Activated CD4-positive, alpha-beta memory T cell treated with anti-CD3 and anti-CD28 coated beads for 36 hours (primary cell): ENCODE measurements at regions not wholly inside any gene's neighbourhood (a gene's known extent, or its start where the extent isn't known, plus 50 kb on each side); places are given as distances from the start of the nearest gene placed in this dataset.

ENCODE experiments used
- CTCF ChIA-PET: fragments of 350-600 bp; sonication (Branson Sonifier 250); formaldehyde crosslinking; loops from one replicate; lab custom pipeline; 2021; ENCODE audit warnings: antibody characterized with exemption, inconsistent platforms; lab: Charles Lee
- POLR2A ChIA-PET: fragments of 350-600 bp; sonication (Branson Sonifier 250); formaldehyde crosslinking; loops from one replicate; lab custom pipeline; 2021; ENCODE audit warnings: antibody characterized with exemption; lab: Charles Lee
- DNase-seq: peaks from one replicate; pipeline ENCODE4 v3.0.0-alpha.2; 2020
- H3K27ac Mint-ChIP-seq: one replicate; pipeline ENCODE4 v1.8.0; 2021; ENCODE audit warnings: mixed read lengths
- H3K27me3 Mint-ChIP-seq: one replicate; pipeline ENCODE4 v1.8.0; 2021; ENCODE audit warnings: mixed read lengths
- H3K36me3 Mint-ChIP-seq: one replicate; pipeline ENCODE4 v1.8.0; 2021; ENCODE audit warnings: mixed read lengths
- H3K4me1 Mint-ChIP-seq: one replicate; pipeline ENCODE4 v1.8.0; 2021; ENCODE audit warnings: low read depth, mixed read lengths
- H3K4me3 Mint-ChIP-seq: one replicate; pipeline ENCODE4 v1.8.0; 2021; ENCODE audit warnings: mild to moderate bottlenecking, mixed read lengths
- H3K9me3 Mint-ChIP-seq: one replicate; pipeline ENCODE4 v1.8.0; 2021; ENCODE audit warnings: mixed read lengths
- intact Hi-C: fragments of 100-400 bp; cut with micrococcal nuclease; formaldehyde crosslinking; loops from one replicate; pipeline ENCODE4 v1.15.1; 2023

DNA sequence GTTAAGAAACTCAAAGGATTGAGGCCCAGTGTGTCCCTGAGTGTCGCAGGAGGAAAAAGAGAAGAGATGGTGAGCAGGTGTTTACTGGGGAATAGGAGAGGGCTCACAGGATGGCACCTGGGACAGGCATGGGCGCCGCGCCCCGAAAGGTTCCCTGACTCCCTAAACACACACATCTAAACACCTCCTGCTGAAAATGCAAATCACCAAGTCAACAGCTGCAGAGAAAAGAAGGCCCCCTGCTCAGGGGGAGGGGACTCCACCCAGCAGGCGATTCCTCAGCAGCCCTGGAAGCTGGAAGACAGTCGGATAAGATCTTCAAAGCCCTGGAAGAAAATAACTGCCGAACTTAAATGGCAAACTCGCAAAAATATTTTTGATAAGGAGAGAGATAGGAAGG lies 377.2 kb downstream of the BRD1 start:
- DNase-seq: no peak
- Mint-ChIP-seq H3K27ac (no peak overlapping the region), H3K4me1 (peaks cover 4% of the 10 kb centered on the region), H3K27me3 (peaks cover 27% of the 10 kb centered on the region), H3K9me3 (no peaks in the 10 kb centered on the region), H3K4me3 (no peak overlapping the region), H3K36me3 (no peaks in the 10 kb centered on the region)
- CTCF ChIA-PET: no interaction called here
- POLR2A ChIA-PET: no interaction called here
- intact Hi-C loops: no loop called here

DNA sequence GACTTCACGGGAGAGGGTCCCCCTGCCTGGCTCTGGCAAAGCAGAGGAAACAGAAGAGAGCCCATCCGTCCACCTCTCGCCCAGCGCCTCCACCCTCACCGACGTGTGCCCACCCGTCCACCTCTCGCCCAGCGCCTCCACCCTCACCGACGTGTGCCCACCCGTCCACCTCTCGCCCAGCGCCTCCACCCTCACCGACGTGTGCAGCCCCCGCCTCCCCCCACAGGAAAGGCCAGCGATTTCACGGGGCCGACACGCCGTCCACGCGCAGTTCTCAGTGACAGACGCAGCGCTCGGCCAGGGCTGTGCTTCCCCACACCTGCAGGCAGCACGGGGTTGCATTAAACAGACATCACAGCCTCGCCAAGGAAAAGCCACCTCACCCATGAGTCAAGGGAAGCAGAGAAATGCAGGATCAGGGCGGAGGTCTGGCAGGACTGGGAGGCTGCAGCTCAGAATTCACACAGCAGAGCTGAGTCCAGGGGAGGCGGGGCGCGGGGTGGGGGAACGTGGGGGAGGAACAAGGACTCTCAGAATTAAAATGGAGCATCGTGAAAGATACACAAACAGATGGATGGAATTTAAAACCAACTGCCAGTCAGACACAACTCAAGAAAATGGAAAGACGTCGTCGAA lies 377.7 kb downstream of the BRD1 start:
- ChIA-PET CTCF (no interaction called here), POLR2A (no interaction called here)
- no peak for DNase-seq
- no peaks in the 10 kb centered on the region for H3K9me3 Mint-ChIP-seq
- no peak overlapping the region for H3K4me3 Mint-ChIP-seq
- peaks cover 4% of the 10 kb centered on the region for H3K4me1 Mint-ChIP-seq
- no peaks in the 10 kb centered on the region for H3K36me3 Mint-ChIP-seq
- H3K27ac Mint-ChIP-seq: no peak overlapping the region
- H3K27me3 Mint-ChIP-seq: peaks cover 27% of the 10 kb centered on the region
- intact Hi-C loops: no loop called here

DNA sequence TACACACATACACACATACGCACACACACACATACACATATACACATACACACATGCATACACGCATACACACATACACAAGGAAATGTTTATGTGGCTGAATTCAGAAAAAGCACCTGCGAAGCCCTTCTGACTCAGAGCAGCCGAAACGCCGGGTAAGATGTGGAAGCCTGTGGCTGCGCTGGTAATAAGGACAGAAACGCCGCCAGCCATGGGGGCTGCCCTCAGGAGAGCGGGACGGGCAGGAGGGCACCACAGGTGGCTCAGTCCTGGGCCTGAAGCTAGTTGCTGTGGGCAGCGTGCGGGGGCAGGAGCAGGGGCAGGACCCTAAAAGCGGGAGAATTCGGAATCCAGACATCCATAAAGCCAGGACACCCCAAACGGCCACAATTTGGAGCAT lies 378.3 kb downstream of the BRD1 start:
- intact Hi-C loops: no loop called here
- Mint-ChIP-seq H3K9me3 (no peaks in the 10 kb centered on the region), H3K27me3 (peaks cover 30% of the 10 kb centered on the region), H3K4me3 (no peak overlapping the region), H3K27ac (no peak overlapping the region), H3K36me3 (no peaks in the 10 kb centered on the region), H3K4me1 (peaks cover 4% of the 10 kb centered on the region)
- no peak for DNase-seq
- POLR2A ChIA-PET: no interaction called here
- CTCF ChIA-PET: no interaction called here

DNA sequence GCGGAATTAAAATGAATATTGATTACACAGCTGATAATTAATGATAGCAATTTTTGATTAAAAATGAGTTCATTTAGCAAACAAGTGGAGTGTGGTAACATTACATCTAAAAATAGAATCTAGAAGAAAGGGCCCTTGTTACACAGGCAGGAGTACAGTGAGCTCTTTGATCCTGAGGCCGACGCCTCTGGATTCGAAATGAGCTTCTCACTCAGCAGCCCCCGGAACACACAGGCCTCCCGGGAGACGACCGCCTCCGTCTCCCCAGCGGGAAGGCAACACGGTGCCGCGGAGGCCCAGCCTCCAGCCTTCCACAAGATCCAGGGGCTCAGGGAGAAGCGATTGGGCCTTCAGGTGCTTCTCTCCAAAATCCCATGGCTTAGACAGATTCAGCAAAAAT lies 379.1 kb downstream of the BRD1 start:
- intact Hi-C loops: no loop called here
- Mint-ChIP-seq H3K27ac (no peak overlapping the region), H3K4me3 (no peak overlapping the region), H3K36me3 (no peaks in the 10 kb centered on the region), H3K4me1 (peaks cover 4% of the 10 kb centered on the region), H3K27me3 (peaks cover 31% of the 10 kb centered on the region), H3K9me3 (no peaks in the 10 kb centered on the region)
- ChIA-PET POLR2A (no interaction called here), CTCF (no interaction called here)
- DNase-seq: no peak

DNA sequence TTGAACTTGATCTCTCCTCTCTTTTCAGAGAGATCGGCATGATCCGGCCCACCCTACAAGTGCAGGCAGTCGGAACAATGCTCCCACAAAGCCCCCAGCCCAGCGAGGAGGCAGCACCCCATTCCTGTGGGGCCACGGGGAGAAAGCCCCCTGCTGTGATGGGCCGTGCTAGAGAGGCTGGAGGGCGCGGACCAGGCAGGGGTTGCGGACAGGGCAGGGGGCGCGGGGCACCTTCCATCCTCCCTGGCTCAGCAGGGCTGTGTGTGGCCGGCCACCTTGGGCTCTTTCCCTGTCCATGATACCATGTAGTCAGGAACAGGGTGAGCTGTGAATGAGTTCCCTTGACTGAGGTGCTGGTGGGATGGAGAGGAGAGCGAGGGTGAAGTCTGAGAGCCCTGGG lies 379.8 kb downstream of the BRD1 start:
- POLR2A ChIA-PET: no interaction called here

DNA sequence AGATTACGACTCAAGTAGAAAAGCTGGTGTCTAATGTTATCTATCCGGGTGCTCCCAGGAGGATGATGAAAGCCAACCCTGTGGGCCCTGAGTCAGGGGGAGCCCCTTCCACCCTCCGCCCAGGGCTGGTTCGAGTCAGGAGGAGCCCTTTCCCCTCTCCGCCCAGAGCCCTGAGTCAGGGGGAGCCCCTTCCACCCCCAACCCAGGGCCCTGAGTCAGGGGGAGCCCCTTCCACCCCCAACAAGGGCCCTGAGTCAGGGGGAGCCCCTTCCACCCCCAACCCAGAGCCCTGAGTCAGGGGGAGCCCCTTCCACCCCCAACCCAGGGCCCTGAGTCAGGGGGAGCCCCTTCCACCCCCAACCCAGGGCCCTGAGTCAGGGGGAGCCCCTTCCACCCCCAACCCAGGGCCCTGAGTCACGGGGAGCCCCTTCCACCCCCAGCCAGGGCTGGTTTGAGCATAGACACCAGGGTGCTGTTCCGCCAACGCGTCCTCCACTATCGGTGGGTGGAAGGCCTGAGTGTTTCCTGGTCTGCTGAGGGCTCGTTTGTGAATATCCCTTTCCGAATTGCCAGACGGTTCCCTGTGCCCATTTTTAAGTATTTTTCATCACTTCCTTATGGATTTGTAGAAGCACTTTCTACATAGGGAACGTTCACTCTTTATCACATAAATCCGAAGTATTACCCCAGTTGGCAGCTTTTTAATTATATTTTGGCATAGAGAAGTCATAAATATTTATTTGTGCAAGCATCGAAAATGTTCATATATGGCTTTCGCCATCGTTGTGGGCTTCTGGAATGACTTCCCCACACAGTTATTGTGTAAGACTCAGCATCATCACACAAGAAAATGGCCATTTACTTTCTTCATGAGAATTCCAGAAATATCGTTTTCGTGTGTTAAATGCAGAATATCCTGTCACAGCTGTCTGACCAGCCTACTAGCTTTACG lies 380.6 kb downstream of the BRD1 start:
- no peak overlapping the region for H3K4me3 Mint-ChIP-seq
- POLR2A ChIA-PET: no interaction called here
- intact Hi-C loops: no loop called here
- CTCF ChIA-PET: no interaction called here
- peaks cover 31% of the 10 kb centered on the region for H3K27me3 Mint-ChIP-seq
- H3K4me1 Mint-ChIP-seq: peaks cover 4% of the 10 kb centered on the region
- no peaks in the 10 kb centered on the region for H3K9me3 Mint-ChIP-seq
- no peak overlapping the region for H3K27ac Mint-ChIP-seq
- peak; percentile 68 for DNase-seq
- no peaks in the 10 kb centered on the region for H3K36me3 Mint-ChIP-seq

More for the DNA sequence above, 379.8 kb downstream of the BRD1 start:
- intact Hi-C loops: no loop called here
- H3K4me1 Mint-ChIP-seq: peaks cover 4% of the 10 kb centered on the region
- H3K9me3 Mint-ChIP-seq: no peaks in the 10 kb centered on the region
- CTCF ChIA-PET: no interaction called here
- no peaks in the 10 kb centered on the region for H3K36me3 Mint-ChIP-seq
- H3K27ac Mint-ChIP-seq: no peak overlapping the region
- no peak overlapping the region for H3K4me3 Mint-ChIP-seq
- peaks cover 31% of the 10 kb centered on the region for H3K27me3 Mint-ChIP-seq
- DNase-seq: no peak

DNA sequence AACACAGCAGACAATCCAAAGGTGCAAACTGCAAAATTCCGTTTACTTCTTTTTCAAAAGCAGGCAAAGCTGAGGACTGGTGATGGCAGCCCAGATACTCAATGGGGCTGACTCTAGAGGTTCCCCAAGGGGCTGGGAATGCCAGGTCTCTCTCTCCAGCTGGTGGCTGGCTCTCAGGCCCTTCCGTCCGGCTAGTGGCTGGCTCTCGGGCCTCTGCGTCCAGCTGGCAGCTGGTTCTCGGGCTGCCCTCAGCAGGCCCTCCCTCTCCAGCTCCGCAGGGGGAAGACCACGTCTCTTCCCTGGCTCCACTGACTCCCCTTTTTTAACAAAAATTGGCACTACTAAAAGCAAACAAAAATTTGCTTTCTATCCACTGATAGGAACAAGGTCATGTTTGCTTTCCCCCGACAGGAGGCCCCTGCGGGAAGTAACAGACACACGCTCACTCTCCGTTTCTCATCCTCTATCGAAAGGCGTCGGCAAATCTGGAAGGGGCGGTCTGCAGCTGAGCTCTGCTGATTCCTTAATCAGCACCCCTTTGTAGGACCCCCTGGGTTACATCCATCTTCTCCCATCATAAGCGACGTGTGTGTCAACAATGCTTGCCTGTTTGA lies 381.4 kb downstream of the BRD1 start:
- no peak overlapping the region for H3K4me3 Mint-ChIP-seq
- ChIA-PET CTCF (no interaction called here), POLR2A (no interaction called here)
- DNase-seq: no peak
- peaks cover 31% of the 10 kb centered on the region for H3K27me3 Mint-ChIP-seq
- no peaks in the 10 kb centered on the region for H3K9me3 Mint-ChIP-seq
- no peak overlapping the region for H3K27ac Mint-ChIP-seq
- intact Hi-C loops: no loop called here
- no peaks in the 10 kb centered on the region for H3K36me3 Mint-ChIP-seq
- peaks cover 4% of the 10 kb centered on the region for H3K4me1 Mint-ChIP-seq

DNA sequence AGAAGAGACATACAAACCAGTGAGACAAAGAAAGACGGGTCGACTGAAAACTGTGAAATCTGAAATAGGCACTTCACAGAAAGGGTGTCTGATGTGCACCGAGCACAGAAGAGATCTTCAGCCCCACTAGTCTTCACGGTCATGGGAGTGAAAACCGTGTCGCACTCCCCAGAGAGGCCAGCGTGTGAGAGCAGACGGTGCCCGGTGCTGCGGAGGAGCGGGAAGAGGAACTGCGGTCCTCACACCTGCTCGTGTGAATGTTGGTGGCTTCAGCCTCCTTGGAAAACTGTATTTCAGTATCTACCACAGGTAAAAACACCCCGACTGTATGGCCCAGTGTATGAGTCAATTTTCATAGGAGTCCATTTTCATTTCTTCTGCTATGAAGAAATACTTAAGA lies 382.9 kb downstream of the BRD1 start:
- Mint-ChIP-seq H3K27ac (no peak overlapping the region), H3K9me3 (no peaks in the 10 kb centered on the region), H3K27me3 (peaks cover 18% of the 10 kb centered on the region), H3K4me1 (peaks cover 4% of the 10 kb centered on the region), H3K4me3 (no peak overlapping the region), H3K36me3 (no peaks in the 10 kb centered on the region)
- ChIA-PET CTCF (no interaction called here), POLR2A (no interaction called here)
- intact Hi-C loops: no loop called here
- DNase-seq: no peak

DNA sequence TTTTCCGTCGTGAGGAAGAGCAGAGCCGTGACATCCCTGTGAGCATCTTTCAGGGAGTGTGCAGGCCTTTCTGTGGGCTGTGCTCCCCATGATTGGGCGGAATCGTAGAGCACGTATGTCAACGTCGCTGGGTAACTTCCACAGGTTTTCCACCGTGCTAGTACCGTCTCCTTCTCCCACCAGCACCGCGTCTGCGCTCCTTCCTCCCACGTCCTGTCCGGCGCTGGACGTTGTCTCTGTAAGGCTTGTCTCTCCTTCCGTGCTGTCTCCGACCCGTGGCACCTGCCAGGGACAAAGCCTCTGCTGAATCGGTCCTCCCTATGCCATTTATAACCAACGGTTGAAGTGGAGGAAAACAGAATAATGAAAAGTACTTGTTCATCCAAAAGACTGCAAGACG lies 386.7 kb downstream of the BRD1 start:
- Mint-ChIP-seq H3K36me3 (no peaks in the 10 kb centered on the region), H3K27ac (no peak overlapping the region), H3K27me3 (peaks cover 3% of the 10 kb centered on the region), H3K4me3 (no peak overlapping the region), H3K9me3 (no peaks in the 10 kb centered on the region), H3K4me1 (no peaks in the 10 kb centered on the region)
- intact Hi-C loops: no loop called here
- ChIA-PET CTCF (no interaction called here), POLR2A (no interaction called here)
- DNase-seq: no peak

DNA sequence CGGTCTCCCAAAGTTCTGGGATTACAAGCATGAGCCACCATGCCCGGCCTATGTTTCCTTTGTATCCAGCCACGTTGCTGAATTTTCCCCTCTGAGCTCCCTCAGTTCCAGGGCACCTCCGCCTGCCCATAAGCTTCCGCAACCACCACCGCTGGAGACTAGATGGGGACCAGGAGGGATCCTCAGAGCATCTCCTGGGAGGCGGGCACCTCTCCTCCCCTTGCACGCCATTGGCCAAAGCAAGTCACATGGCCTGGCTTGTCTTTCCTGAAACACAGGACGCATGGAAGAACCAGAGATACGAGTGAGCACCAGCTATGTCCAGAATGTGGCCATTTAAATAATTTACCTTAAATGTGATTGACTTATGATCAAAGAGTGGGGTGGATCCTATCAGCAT lies 388.3 kb downstream of the BRD1 start:
- ChIA-PET CTCF (no interaction called here), POLR2A (no interaction called here)
- Mint-ChIP-seq H3K9me3 (no peaks in the 10 kb centered on the region), H3K36me3 (no peaks in the 10 kb centered on the region), H3K4me3 (no peak overlapping the region), H3K4me1 (no peaks in the 10 kb centered on the region), H3K27ac (no peak overlapping the region), H3K27me3 (peaks cover under 1% of the 10 kb centered on the region)
- DNase-seq: no peak
- intact Hi-C loops: no loop called here

DNA sequence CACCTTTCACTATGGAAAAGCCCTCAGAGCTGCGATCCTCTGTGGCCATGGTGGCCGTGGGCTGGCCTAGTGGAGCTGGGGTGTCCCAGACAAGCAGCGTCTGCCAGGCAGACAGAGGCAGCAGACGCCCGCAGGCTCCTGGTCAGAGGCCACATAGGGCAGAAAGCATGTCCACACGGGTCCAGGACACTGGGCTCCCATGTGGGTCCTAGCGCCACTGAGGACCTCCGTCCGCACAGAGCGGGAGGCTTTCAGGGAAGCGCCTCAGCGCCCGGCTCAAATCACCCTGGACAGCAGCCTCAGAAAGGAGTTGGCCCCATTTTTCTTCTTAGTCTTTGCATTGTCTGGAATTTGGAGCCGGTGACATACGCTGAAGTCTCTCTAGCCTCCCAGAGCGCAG lies 389.7 kb downstream of the BRD1 start:
- intact Hi-C loops: no loop called here
- no peaks in the 10 kb centered on the region for H3K4me1 Mint-ChIP-seq
- ChIA-PET CTCF (no interaction called here), POLR2A (no interaction called here)
- no peak overlapping the region for H3K27ac Mint-ChIP-seq
- peaks cover 1% of the 10 kb centered on the region for H3K36me3 Mint-ChIP-seq
- peaks cover 2% of the 10 kb centered on the region for H3K27me3 Mint-ChIP-seq
- no peaks in the 10 kb centered on the region for H3K9me3 Mint-ChIP-seq
- DNase-seq: no peak
- no peak overlapping the region for H3K4me3 Mint-ChIP-seq

DNA sequence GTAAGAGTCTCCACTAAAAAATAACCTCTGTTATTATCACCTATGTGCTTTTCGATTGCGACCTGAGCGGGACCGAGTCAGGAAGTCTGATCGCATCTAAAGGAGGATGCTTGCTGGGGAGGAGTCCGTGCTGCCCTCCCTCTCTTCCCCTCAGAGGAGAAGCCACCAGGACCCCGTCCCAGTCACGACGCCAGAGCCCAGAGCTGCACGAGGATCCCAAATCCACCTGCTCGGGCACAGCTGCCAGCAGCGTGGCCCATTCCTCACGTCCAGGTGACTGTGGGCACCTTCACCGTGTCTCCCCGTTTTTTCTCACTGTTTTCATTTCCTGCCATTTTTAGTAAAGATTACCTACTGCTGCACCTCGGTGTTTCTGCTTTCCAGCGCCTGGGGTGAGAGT lies 390.3 kb downstream of the BRD1 start:
- H3K36me3 Mint-ChIP-seq: peaks cover 1% of the 10 kb centered on the region
- no peak for DNase-seq
- no peaks in the 10 kb centered on the region for H3K4me1 Mint-ChIP-seq
- peaks cover 2% of the 10 kb centered on the region for H3K27me3 Mint-ChIP-seq
- POLR2A ChIA-PET: no interaction called here
- no peak overlapping the region for H3K4me3 Mint-ChIP-seq
- intact Hi-C loops: no loop called here
- CTCF ChIA-PET: no interaction called here
- H3K27ac Mint-ChIP-seq: no peak overlapping the region
- H3K9me3 Mint-ChIP-seq: no peaks in the 10 kb centered on the region
